HCT116 (cell line): ENCODE measurements at regions not wholly inside any gene's neighbourhood (a gene's known extent, or its start where the extent isn't known, plus 50 kb on each side); places are given as distances from the start of the nearest gene placed in this dataset.

ENCODE experiments used
- ATAC-seq: fragments of 200-7000 bp; cut with Tn5 transposase; 2 replicates; pipeline ENCODE4 v1.9.1; 2020; ENCODE audit warnings: mild to moderate bottlenecking, moderate library complexity
- BruUV-seq: library from RNA; stranded (reverse); fragments of 400-500 nt; replicated peaks from 2 replicates; lab custom pipeline; 2021; lab: Mats Ljungman, UMichigan
- CTCF ChIA-PET: fragments of 300-600 bp; sonication (Branson Sonifier 250); formaldehyde crosslinking; loops from one replicate; lab custom pipeline; 2021; ENCODE audit warnings: antibody characterized with exemption; lab: Charles Lee
- POLR2A ChIA-PET: fragments of 300-600, 350-600 bp; sonication (Branson Sonifier 250); formaldehyde crosslinking; loops from one replicate; lab custom pipeline; 2021; ENCODE audit warnings: antibody characterized with exemption; lab: Charles Lee
- RAD21 ChIA-PET, 2 experiments: fragments of 300-600 bp; sonication (Branson Sonifier 250); formaldehyde crosslinking; loops; one replicate each; lab custom pipeline; 2023; ENCODE audit warnings: low total read pairs in 2 of 2; ENCODE audit not compliant: uncharacterized antibody in 2 of 2, unreplicated experiment in 2 of 2, low non-redundant PET in 1 of 2; lab: Charles Lee
- DNase-seq: peaks from one replicate; pipeline ENCODE4 v3.0.0-alpha.2; 2010; ENCODE audit warnings: low read depth, low spot score
- H2AFZ ChIP-seq: fragments of 200-600 bp; shearing (Covaris generic), sonication (generic); 2 replicates; pipeline ENCODE4 v1.6.1; 2017; ENCODE audit warnings: low read depth, mixed run types, mixed read lengths, antibody characterized with exemption, low read length; ENCODE audit not compliant: poor library complexity, severe bottlenecking
- H3K27ac ChIP-seq: 2 replicates; pipeline ENCODE4 v1.5.1; 2012; ENCODE audit warnings: low read depth, low read length
- H3K27me3 ChIP-seq: fragments of 200-600 bp; sonication (generic); 2 replicates; pipeline ENCODE4 v1.6.1; 2016; ENCODE audit warnings: mixed run types, low read length, mixed read lengths; ENCODE audit not compliant: insufficient read depth
- H3K36me3 ChIP-seq, 2 experiments: fragments of 200-500 bp in 1 of 2; fragments of 200-600 bp in 1 of 2; sonication (Bioruptor generic) in 1 of 2; sonication (generic) in 1 of 2; 2 replicates each; pipeline versions ENCODE4 v1.5.1 to v1.6.1; 2014 to 2016; ENCODE audit warnings: low read length in 2 of 2, inconsistent platforms in 1 of 2, mixed read lengths in 1 of 2, mixed run types in 1 of 2; ENCODE audit not compliant: insufficient read depth in 2 of 2, control insufficient read depth in 1 of 2
- H3K4me1 ChIP-seq, 2 experiments: fragments of 200-600 bp in 1 of 2; sonication (generic) in 1 of 2; 2 replicates each; pipeline versions ENCODE4 v1.5.1 to v1.6.1; 2012 to 2017; ENCODE audit warnings: low read length in 2 of 2, inconsistent platforms in 1 of 2, mild to moderate bottlenecking in 1 of 2, mixed read lengths in 1 of 2, mixed run types in 1 of 2, moderate library complexity in 1 of 2; ENCODE audit not compliant: insufficient read depth in 2 of 2, control insufficient read depth in 1 of 2
- H3K4me2 ChIP-seq: fragments of 200-600 bp; sonication (generic); 2 replicates; pipeline ENCODE4 v1.6.1; 2017; ENCODE audit warnings: mixed run types, low read length, mixed read lengths
- H3K4me3 ChIP-seq, 2 experiments: fragments of 200-600 bp in 1 of 2; sonication (generic) in 1 of 2; replicated peaks in 1 of 2; 2 replicates each; pipeline ENCODE4 v1.5.1; 2011 to 2016; ENCODE audit warnings: low read length in 2 of 2, control low read depth in 1 of 2, low read depth in 1 of 2, mild to moderate bottlenecking in 1 of 2, mixed read lengths in 1 of 2, mixed run types in 1 of 2
- H3K79me2 ChIP-seq: fragments of 200-600 bp; sonication (generic); 2 replicates; pipeline ENCODE4 v1.6.1; 2017; ENCODE audit warnings: mild to moderate bottlenecking, mixed run types, low read length, moderate library complexity, mixed read lengths; ENCODE audit not compliant: insufficient read depth
- H3K9ac ChIP-seq: fragments of 200-600 bp; sonication (generic); 2 replicates; pipeline ENCODE4 v1.6.1; 2016; ENCODE audit warnings: low read length, mixed read lengths
- H3K9me2 ChIP-seq: fragments of 200-600 bp; sonication (generic), shearing (Covaris generic); 2 replicates; pipeline ENCODE4 v1.6.1; 2017; ENCODE audit warnings: mixed run types, mild to moderate bottlenecking, moderate library complexity; ENCODE audit not compliant: insufficient read depth
- H3K9me3 ChIP-seq, 2 experiments: fragments of 200-500 bp in 1 of 2; fragments of 200-600 bp in 1 of 2; sonication (Bioruptor generic) in 1 of 2; sonication (generic) in 1 of 2; 2 replicates each; pipeline ENCODE4 v1.6.1; 2014 to 2017; ENCODE audit warnings: low read length in 2 of 2, mixed read lengths in 2 of 2, inconsistent platforms in 1 of 2, low read depth in 1 of 2, mild to moderate bottlenecking in 1 of 2, mixed run types in 1 of 2, moderate library complexity in 1 of 2; ENCODE audit not compliant: control insufficient read depth in 1 of 2, insufficient read depth in 1 of 2
- H4K20me1 ChIP-seq: fragments of 200-600 bp; sonication (generic), shearing (Covaris generic); 2 replicates; pipeline ENCODE4 v1.6.1; 2017; ENCODE audit warnings: mixed run types, mild to moderate bottlenecking, moderate library complexity; ENCODE audit not compliant: insufficient read depth
- ATF3 ChIP-seq: IDR thresholded peaks from 2 replicates; pipeline ENCODE4 v1.6.1; 2012
- CBX3 ChIP-seq: IDR thresholded peaks from 2 replicates; pipeline ENCODE4 v1.6.1; 2012; ENCODE audit warnings: low read depth
- CEBPB ChIP-seq: IDR thresholded peaks from 2 replicates; pipeline ENCODE4 v1.6.1; 2012; ENCODE audit warnings: low read depth
- EZH2phosphoT487 ChIP-seq: fragments of 200-600 bp; IDR thresholded peaks from 2 replicates; pipeline ENCODE4 v1.6.1; 2018; ENCODE audit warnings: antibody characterized with exemption, borderline replicate concordance
- FOSL1 ChIP-seq: IDR thresholded peaks from 2 replicates; pipeline ENCODE4 v1.6.1; 2012; ENCODE audit warnings: low read depth
- JUND ChIP-seq: IDR thresholded peaks from 2 replicates; pipeline ENCODE4 v1.6.1; 2012
- POLR2A ChIP-seq: IDR thresholded peaks from 2 replicates; pipeline ENCODE4 v1.7.0; 2011; ENCODE audit warnings: borderline replicate concordance; ENCODE audit not compliant: insufficient read depth, insufficient read length; ENCODE audit errors: extremely low read depth
- RAD21 ChIP-seq: IDR thresholded peaks from 2 replicates; pipeline ENCODE4 v1.6.1; 2012; ENCODE audit warnings: low read depth, mild to moderate bottlenecking
- REST ChIP-seq: IDR thresholded peaks from 2 replicates; pipeline ENCODE4 v1.6.1; 2012; ENCODE audit warnings: low read depth
- SP1 ChIP-seq: IDR thresholded peaks from 2 replicates; pipeline ENCODE4 v1.6.1; 2012; ENCODE audit warnings: low read depth
- SRF ChIP-seq: IDR thresholded peaks from 2 replicates; pipeline ENCODE4 v1.6.1; 2012; ENCODE audit warnings: low read depth
- YY1 ChIP-seq: IDR thresholded peaks from 2 replicates; pipeline ENCODE4 v1.6.1; 2011; ENCODE audit warnings: low read length, low read depth, moderate library complexity, mild to moderate bottlenecking; ENCODE audit not compliant: insufficient replicate concordance; ENCODE audit errors: extremely low read depth
- ZFX ChIP-seq: fragments of 450-650 bp; IDR thresholded peaks from 2 replicates; pipeline ENCODE4 v1.6.1; 2017
- ZNF274 ChIP-seq: fragments of 200-500 bp; sonication (Bioruptor generic); IDR thresholded peaks from 2 replicates; pipeline ENCODE4 v1.6.1; 2014; ENCODE audit warnings: mild to moderate bottlenecking, low read depth, low read length, inconsistent platforms
- intact Hi-C: fragments of 100-400 bp; cut with micrococcal nuclease; formaldehyde crosslinking; loops from 2 replicates; pipeline ENCODE4 v1.10.0; 2022
- TF ChIP-seq, protein P1 (sequence below), 3 experiments: fragments of 200-600 bp in 1 of 3; sonication (generic) in 1 of 3; IDR thresholded peaks in 2 of 3; conservative IDR thresholded peaks in 1 of 3; 2 replicates each; pipeline ENCODE4 v1.5.1; 2012 to 2017; ENCODE audit warnings: low read depth in 2 of 3, low read length in 2 of 3, antibody characterized with exemption in 1 of 3, borderline replicate concordance in 1 of 3, control low read depth in 1 of 3, mild to moderate bottlenecking in 1 of 3, mixed read lengths in 1 of 3, mixed run types in 1 of 3, moderate library complexity in 1 of 3; ENCODE audit not compliant: insufficient read depth in 1 of 3

GRCh38 chr6:27584326-27584725 is 111.4 kb upstream of the ZNF184 start:
- no peaks in the 10 kb centered on the region for H4K20me1 ChIP-seq
- H3K9me3 ChIP-seq: no peaks in the 10 kb centered on the region
- no peak overlapping the region for H3K4me3 ChIP-seq
- BruUV-seq: no TSS peak
- no peaks in the 10 kb centered on the region for H3K79me2 ChIP-seq
- ATAC-seq (no peak), DNase-seq (no peak)
- ChIA-PET POLR2A (no interaction called here), RAD21 (no interaction called here), CTCF (no interaction called here)
- H3K36me3 ChIP-seq: no peaks in the 10 kb centered on the region
- H3K4me1 ChIP-seq: no peaks in the 10 kb centered on the region
- no peak overlapping the region for H3K27ac ChIP-seq
- no peak overlapping the region for H3K9ac ChIP-seq
- no peak overlapping the region for H2AFZ ChIP-seq
- intact Hi-C loops: no loop called here
- H3K9me2 ChIP-seq: no peaks in the 10 kb centered on the region
- H3K27me3 ChIP-seq: no peaks in the 10 kb centered on the region
- no peak overlapping the region for H3K4me2 ChIP-seq
- no peak for TF ChIP-seq SP1
- no peak for TF ChIP-seq JUND
- no peak for TF ChIP-seq ZFX
- TF ChIP-seq RAD21: no peak
- TF ChIP-seq CBX3: no peak
- no peak for TF ChIP-seq SRF

- intact Hi-C loops: no loop called here
- no peaks in the 10 kb centered on the region for H3K36me3 ChIP-seq
- H3K4me3 ChIP-seq: no peak overlapping the region
- ATAC-seq: peak; percentile 94
- no peaks in the 10 kb centered on the region for H4K20me1 ChIP-seq
- H3K9me2 ChIP-seq: no peaks in the 10 kb centered on the region
- H2AFZ ChIP-seq: no peak overlapping the region
- H3K27me3 ChIP-seq: no peaks in the 10 kb centered on the region
- POLR2A ChIA-PET: interaction anchor here (1.6 kb wide), 1 partner anchor 19 kb away, joined by 5 read pairs; no protein-coding TSS in a partner anchor
- H3K79me2 ChIP-seq: no peaks in the 10 kb centered on the region
- CTCF ChIA-PET: interaction anchor here (1.5 kb wide), 1 partner anchor 64 kb away, joined by 4 read pairs; no protein-coding TSS in a partner anchor
- peak overlapping the region; percentile 11; the same call in 1 of the 2 replicates for H3K4me2 ChIP-seq
- no peaks in the 10 kb centered on the region for H3K4me1 ChIP-seq
- H3K27ac ChIP-seq: no peak overlapping the region
- BruUV-seq: no TSS peak
- RAD21 ChIA-PET: no interaction called here
- no peak for DNase-seq
- no peaks in the 10 kb centered on the region for H3K9me3 ChIP-seq
- no peak overlapping the region for H3K9ac ChIP-seq
- TF ChIP-seq YY1 (peak; percentile 25), FOSL1 (no peak), SRF (no peak), CBX3 (peak; percentile 27; the same call in 1 of the 2 replicates), EZH2phosphoT487 (no peak), POLR2A (no peak), ATF3 (peak; percentile 92), ZNF274 (no peak), CEBPB (peak; percentile 70; the same call in 1 of the 2 replicates), REST (no peak)
- TF ChIP-seq, protein P1, sequence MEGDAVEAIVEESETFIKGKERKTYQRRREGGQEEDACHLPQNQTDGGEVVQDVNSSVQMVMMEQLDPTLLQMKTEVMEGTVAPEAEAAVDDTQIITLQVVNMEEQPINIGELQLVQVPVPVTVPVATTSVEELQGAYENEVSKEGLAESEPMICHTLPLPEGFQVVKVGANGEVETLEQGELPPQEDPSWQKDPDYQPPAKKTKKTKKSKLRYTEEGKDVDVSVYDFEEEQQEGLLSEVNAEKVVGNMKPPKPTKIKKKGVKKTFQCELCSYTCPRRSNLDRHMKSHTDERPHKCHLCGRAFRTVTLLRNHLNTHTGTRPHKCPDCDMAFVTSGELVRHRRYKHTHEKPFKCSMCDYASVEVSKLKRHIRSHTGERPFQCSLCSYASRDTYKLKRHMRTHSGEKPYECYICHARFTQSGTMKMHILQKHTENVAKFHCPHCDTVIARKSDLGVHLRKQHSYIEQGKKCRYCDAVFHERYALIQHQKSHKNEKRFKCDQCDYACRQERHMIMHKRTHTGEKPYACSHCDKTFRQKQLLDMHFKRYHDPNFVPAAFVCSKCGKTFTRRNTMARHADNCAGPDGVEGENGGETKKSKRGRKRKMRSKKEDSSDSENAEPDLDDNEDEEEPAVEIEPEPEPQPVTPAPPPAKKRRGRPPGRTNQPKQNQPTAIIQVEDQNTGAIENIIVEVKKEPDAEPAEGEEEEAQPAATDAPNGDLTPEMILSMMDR (IDR thresholded peaks at IDR 0.05 in 2 of 3, conservative IDR thresholded peaks at IDR 0.05 in 1 of 3; ENCODE audit: borderline replicate concordance in 1 of 3, insufficient read depth in 1 of 3, low read depth in 2 of 3, low read length in 2 of 3): no peak
Observed at GRCh38 chr6:27582928-27583725, 110.2 kb upstream of the ZNF184 start.
